AG09319 (cell line): ENCODE measurements at regions not wholly inside any gene's neighbourhood (a gene's known extent, or its start where the extent isn't known, plus 50 kb on each side); places are given as distances from the start of the nearest gene placed in this dataset.

ENCODE experiments used
- DNase-seq: peaks from one replicate; pipeline ENCODE4 v3.0.0-alpha.2; 2010; ENCODE audit warnings: low read depth; ENCODE audit errors: extremely low read depth
- CTCF ChIP-seq: IDR thresholded peaks from 2 replicates; pipeline ENCODE4 v1.5.1; 2011; ENCODE audit warnings: low read depth, mild to moderate bottlenecking, inconsistent platforms, low read length, moderate library complexity

DNA sequence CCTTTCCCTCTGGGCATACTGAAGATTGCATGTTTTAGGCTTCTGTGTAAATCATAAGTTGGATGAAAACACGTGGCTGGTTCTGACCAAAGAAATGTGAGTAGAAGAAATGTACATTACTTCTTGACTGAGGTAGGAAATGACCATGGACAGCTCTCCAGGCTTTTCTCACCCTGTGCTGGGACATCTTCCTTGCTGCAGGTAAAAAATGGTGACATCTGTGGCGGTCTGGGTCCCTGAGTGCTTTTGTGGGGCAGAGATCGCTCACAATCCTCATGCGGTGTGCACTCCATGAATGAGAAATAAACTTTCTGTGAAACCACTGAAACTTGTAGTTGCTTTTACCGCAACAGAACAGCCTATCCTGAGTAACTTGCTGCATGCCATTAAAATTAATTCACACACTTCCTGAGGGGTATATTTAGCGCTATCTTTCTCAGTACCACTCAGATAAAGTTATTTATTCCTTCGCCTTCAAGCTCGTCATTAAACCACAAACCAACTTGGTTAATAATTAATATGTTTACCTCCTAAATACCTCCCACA lies 730.4 kb downstream of the EFNA5 start:
- DNase-seq: no peak
- no peak for TF ChIP-seq CTCF

DNA sequence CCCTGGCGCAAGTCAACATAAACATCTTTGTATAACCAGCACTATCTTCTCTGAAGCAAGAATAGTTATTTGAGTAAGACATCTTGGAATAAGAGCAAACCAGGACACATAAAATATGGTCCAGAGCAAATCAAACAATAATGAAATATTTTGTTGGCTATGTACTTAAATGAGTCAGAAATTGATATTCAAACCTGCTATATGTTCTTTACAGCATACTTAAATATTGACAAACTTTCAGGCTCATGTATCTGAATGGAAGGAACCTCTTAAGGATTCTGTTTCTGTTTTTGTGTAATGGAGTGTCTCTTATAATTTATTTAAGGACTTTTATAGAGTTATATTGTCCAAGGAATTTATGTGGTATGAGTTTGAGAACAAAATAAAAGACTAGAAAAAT lies 747.3 kb downstream of the EFNA5 start:
- TF ChIP-seq CTCF: no peak
- no peak for DNase-seq

GRCh38 chr5:106921567-106921966 lies 749.2 kb downstream of the EFNA5 start:
- TF ChIP-seq CTCF: no peak

GRCh38 chr5:106910486-106910885 lies 760.3 kb downstream of the EFNA5 start:
- TF ChIP-seq CTCF: no peak

More at GRCh38 chr5:106921567-106921966, 749.2 kb downstream of the EFNA5 start:
- DNase-seq: no peak

GRCh38 chr5:106909716-106910115 lies 761.0 kb downstream of the EFNA5 start:
- DNase-seq: no peak
- no peak for TF ChIP-seq CTCF

More at GRCh38 chr5:106910486-106910885, 760.3 kb downstream of the EFNA5 start:
- DNase-seq: no peak

DNA sequence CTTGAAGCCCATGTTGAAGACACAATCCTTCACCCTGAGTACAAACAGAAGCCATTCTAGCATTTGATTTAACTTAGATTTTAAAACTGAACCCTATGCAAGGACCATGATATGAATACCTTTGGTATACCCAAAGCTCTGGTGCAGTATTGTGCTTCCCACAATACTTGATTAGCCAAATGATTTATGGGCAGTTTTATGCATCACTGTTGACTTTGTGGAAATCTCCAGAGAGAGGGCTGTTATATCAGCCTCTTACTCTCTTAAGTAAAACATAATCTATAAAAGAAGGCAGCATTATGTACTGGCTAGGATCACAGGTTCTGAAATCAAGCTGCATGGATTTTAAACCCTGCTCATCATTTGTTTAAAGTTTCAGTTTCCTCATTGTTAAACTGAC lies 762.8 kb downstream of the EFNA5 start:
- TF ChIP-seq CTCF: no peak
- no peak for DNase-seq

DNA sequence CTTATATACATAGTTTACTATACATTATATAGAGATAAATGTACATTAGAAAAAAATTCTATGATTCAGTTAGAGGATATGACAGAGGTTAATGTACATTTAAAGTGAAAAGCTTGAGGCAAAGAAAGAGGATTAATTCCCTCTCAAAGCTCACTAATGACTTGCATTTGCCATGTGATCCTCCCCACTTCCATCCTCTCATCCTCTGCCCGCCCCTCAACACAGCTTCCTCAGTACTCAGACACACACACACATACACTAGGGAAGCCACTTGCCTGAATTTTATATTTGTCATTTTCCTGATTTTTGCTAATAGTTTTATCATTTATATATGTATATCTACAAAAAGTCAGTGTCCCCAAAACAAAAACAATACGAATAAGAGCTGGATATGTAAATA lies 764.5 kb downstream of the EFNA5 start:
- no peak for TF ChIP-seq CTCF
- no peak for DNase-seq
